BJ (cell line): ENCODE measurements at regions not wholly inside any gene's neighbourhood (a gene's known extent, or its start where the extent isn't known, plus 50 kb on each side); places are given as distances from the start of the nearest gene placed in this dataset.

Source experiments
- CTCF ChIA-PET: fragments of 350-600 bp; formaldehyde crosslinking; extraction: SDS; loops from one replicate; lab custom pipeline; 2021; ENCODE audit warnings: antibody characterized with exemption, inconsistent platforms; lab: Yijun Ruan, JAX
- POLR2A ChIA-PET: fragments of 300-600 bp; sonication (Branson Sonifier 250); formaldehyde crosslinking; extraction: SDS; loops from one replicate; lab custom pipeline; 2021; ENCODE audit warnings: antibody characterized with exemption; lab: Charles Lee
- DNase-seq: peaks from one replicate; pipeline ENCODE4 v3.0.0-alpha.2; 2011; ENCODE audit warnings: low read depth
- H3K27me3 ChIP-seq: 2 replicates; pipeline ENCODE4 v1.6.0; 2011; ENCODE audit warnings: low read length; ENCODE audit not compliant: control insufficient read depth, insufficient read depth
- H3K36me3 ChIP-seq: 2 replicates; pipeline ENCODE4 v1.5.1; 2011; ENCODE audit warnings: low read length; ENCODE audit not compliant: control insufficient read depth, insufficient read depth
- H3K4me3 ChIP-seq: 2 replicates; pipeline ENCODE4 v1.5.1; 2011; ENCODE audit warnings: low read depth, mild to moderate bottlenecking, control low read depth, low read length
- TF ChIP-seq, protein P1 (sequence below): IDR thresholded peaks from 2 replicates; pipeline ENCODE4 v1.5.1; 2011; ENCODE audit warnings: low read depth, mild to moderate bottlenecking, control low read depth, inconsistent platforms, low read length, moderate library complexity; ENCODE audit not compliant: insufficient read depth

DNA sequence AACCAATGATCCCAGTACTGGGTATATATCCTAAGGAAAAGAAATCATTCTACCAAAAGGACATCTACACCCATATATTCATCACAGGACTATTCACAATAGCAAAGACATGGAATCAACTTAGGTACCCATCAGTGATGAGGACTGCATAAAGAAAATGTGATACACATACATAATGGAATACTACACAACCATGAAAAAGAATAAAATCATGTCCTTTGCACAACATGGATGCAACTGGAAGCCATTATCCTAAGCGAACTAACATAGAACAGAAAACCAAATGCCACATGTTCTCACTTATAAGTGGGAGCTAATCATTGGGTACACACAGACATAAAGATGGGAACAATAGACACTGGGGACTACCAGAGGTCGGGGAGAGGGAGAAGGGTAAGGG is 86.0 kb upstream of the LGR5 start:
- ChIA-PET POLR2A (no interaction called here), CTCF (no interaction called here)

DNA sequence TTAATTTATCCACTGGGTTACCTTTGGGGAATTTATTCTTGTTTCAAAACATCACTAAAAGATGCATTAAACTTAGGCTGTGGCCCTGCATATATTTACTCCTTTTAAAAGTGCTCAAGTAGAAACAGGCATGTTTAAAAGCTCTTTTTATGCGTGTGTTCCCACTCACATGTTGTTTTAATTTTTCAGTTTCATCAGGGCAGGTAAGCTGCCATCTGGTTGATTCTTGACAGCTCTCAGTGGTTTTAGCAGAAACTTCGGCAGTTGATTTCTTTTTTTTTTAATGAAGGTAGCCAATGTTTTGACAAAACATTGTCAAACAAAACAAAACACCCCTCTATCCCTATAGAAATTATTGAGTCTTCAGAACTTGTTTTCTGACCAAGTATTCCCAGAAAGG is 89.6 kb upstream of the LGR5 start:
- Histone ChIP-seq H3K36me3 (no peaks in the 10 kb centered on the region), H3K27me3 (no peaks in the 10 kb centered on the region), H3K4me3 (no peak overlapping the region)
- no peak for DNase-seq
- ChIA-PET POLR2A (interaction anchor here (0.7 kb wide), 1 partner anchor 609 kb away, joined by 4 read pairs; no protein-coding TSS in a partner anchor), CTCF (interaction anchor here (0.8 kb wide), 1 partner anchor 40 kb away, joined by 3 read pairs; no protein-coding TSS in a partner anchor)
- TF ChIP-seq, protein P1, sequence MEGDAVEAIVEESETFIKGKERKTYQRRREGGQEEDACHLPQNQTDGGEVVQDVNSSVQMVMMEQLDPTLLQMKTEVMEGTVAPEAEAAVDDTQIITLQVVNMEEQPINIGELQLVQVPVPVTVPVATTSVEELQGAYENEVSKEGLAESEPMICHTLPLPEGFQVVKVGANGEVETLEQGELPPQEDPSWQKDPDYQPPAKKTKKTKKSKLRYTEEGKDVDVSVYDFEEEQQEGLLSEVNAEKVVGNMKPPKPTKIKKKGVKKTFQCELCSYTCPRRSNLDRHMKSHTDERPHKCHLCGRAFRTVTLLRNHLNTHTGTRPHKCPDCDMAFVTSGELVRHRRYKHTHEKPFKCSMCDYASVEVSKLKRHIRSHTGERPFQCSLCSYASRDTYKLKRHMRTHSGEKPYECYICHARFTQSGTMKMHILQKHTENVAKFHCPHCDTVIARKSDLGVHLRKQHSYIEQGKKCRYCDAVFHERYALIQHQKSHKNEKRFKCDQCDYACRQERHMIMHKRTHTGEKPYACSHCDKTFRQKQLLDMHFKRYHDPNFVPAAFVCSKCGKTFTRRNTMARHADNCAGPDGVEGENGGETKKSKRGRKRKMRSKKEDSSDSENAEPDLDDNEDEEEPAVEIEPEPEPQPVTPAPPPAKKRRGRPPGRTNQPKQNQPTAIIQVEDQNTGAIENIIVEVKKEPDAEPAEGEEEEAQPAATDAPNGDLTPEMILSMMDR: no peak

More for the DNA sequence above, 86.0 kb upstream of the LGR5 start:
- no peaks in the 10 kb centered on the region for H3K36me3 ChIP-seq
- H3K27me3 ChIP-seq: no peaks in the 10 kb centered on the region
- H3K4me3 ChIP-seq: no peak overlapping the region
- DNase-seq: no peak
- TF ChIP-seq, protein P1: no peak

DNA sequence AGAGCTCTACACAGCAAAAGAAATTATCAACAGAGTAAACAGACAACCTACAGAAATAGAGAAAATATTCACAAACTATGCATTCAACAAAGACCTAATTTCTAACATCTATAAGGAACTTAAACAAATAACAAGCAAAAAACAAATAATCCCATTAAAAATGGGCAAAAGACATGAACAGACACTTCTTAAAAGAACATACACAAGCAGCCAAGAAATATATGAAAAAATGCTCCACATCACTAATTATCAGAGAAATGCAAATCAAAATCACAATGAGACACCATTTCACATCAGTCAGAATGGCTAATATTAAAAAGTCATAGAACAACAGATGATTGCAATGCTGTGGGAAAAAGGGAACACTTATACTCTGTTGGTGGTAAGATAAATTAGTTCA is 100.7 kb upstream of the LGR5 start:
- no peaks in the 10 kb centered on the region for H3K36me3 ChIP-seq
- DNase-seq: no peak
- TF ChIP-seq, protein P1: no peak
- H3K4me3 ChIP-seq: no peak overlapping the region
- POLR2A ChIA-PET: no interaction called here
- H3K27me3 ChIP-seq: no peaks in the 10 kb centered on the region
- CTCF ChIA-PET: no interaction called here

DNA sequence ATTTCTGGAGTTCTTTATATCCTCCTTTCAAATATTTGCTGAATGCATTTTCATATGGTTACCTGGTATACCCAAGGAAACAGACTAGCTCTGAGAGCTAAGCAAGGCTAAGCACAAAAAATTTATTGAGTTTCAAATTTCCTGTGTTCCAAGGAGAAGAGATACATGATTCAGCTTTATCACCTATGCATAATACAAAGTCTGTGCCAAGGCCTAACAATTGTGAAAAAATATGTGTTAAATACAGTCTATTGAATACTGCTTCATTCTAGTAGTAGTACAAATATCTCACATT is 103.7 kb upstream of the LGR5 start:
- TF ChIP-seq, protein P1: no peak
- Histone ChIP-seq H3K4me3 (no peak overlapping the region), H3K27me3 (no peaks in the 10 kb centered on the region), H3K36me3 (no peaks in the 10 kb centered on the region)
- ChIA-PET POLR2A (no interaction called here), CTCF (no interaction called here)
- no peak for DNase-seq

DNA sequence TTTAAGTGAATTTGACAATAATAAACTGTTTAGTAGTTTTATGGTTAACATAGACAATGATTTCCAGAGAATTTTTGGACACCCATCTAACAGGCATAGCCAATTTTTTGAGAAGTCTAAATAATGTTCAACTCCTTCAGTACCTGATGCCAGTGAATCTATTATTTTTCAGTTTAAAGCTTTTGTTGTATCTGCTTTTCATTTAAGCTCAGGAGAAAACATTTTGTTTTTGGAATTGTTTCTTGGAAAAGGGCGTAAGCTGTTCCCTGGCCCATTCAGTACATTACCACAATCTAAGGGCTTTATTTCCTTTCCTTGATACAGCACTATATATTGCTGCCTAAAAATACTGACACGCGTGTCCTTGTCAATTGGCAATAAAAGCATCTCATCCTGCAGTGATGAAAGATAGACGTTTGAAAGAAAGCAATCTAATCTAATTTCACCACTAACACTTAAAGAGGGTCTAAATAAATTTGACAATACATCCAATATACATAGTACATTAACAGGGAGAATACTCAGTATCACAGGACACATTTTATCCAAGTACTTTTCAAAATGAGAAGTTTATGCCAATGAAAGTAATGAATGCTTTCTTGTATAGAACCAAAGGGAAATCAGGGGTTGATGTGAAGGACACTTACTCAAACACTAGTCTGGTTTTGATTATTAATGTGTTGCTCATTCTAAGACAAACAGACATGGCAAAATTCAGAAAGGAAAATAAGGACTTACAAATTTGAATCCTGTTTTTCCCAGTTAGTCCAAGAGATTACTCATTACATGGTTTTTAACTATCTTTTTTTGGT is 104.2 kb upstream of the LGR5 start:
- ChIA-PET CTCF (no interaction called here), POLR2A (no interaction called here)
- Histone ChIP-seq H3K4me3 (no peak overlapping the region), H3K27me3 (no peaks in the 10 kb centered on the region), H3K36me3 (no peaks in the 10 kb centered on the region)
- no peak for DNase-seq
- TF ChIP-seq, protein P1: no peak
